Tongue (tissue), 1 donor: ENCODE measurements at regions not wholly inside any gene's neighbourhood (a gene's known extent, or its start where the extent isn't known, plus 50 kb on each side); places are given as distances from the start of the nearest gene placed in this dataset.

Source experiments
- DNase-seq: peaks from one replicate; pipeline ENCODE4 v3.0.0-alpha.2; 2015

GRCh38 chr7:133191787-133192186 lies 61.1 kb upstream of the EXOC4 start:
- no peak for DNase-seq

GRCh38 chr7:133195868-133196267 lies 57.0 kb upstream of the EXOC4 start:
- no peak for DNase-seq

GRCh38 chr7:133196856-133197612 lies 55.8 kb upstream of the EXOC4 start:
- no peak for DNase-seq

- DNase-seq, result no peak
Observed at GRCh38 chr7:133197972-133198544, 54.8 kb upstream of the EXOC4 start.

GRCh38 chr7:133199831-133200230 lies 53.0 kb upstream of the EXOC4 start:
- no peak for DNase-seq

- no peak for DNase-seq
Observed at GRCh38 chr7:133201470-133201869, 51.4 kb upstream of the EXOC4 start.

GRCh38 chr7:133202942-133203341 lies 49.9 kb upstream of the EXOC4 start:
- no peak for DNase-seq
